Cerebellar cortex (tissue), 1 donor: ENCODE measurements at regions not wholly inside any gene's neighbourhood (a gene's known extent, or its start where the extent isn't known, plus 50 kb on each side); places are given as distances from the start of the nearest gene placed in this dataset.
"Not testable (repeated sequence)": the region's sequence is repeated elsewhere in the genome, so short reads cannot be mapped to it uniquely, and the experiment has no call there.

Source experiments
- DNase-seq: peaks from one replicate; pipeline ENCODE4 v3.0.0-alpha.2; 2015; ENCODE audit warnings: low spot score

DNA sequence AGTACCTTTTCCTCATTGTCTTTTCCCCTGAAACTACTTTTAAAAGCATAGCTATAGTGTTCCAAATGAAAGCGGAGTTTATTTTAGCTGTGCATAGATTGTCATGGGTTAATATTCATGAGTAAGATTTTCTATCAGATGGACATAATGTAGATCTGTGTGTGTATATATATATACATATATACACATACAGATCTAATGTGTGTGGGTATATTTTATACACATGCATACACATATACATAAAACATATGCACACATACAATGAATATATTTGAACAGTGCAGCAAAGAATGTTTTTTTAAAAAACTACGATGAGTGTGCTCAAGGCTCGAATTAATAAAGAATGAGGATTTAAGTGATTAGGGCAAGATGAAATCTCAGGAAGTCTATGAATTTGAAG lies 328.3 kb upstream of the IL12A start:
- no peak for DNase-seq

DNA sequence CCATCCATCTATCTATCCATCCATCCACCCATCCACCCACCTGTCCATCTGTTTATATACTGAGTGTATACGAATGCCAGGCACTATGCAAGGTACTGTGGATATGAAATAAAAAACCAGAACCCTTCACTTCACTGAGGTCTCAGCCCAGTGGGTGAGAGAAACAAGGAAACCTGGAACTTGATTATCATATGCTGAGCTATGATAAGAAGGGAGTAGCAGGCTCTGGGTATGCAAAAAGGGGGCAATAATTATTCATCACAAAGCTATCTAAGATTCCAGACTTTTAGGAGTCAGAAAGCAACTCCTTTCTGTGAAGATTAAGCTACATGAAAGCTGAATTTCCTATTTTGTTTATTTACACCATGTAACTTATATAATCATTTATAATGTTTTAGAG lies 327.7 kb upstream of the IL12A start:
- no peak for DNase-seq

DNA sequence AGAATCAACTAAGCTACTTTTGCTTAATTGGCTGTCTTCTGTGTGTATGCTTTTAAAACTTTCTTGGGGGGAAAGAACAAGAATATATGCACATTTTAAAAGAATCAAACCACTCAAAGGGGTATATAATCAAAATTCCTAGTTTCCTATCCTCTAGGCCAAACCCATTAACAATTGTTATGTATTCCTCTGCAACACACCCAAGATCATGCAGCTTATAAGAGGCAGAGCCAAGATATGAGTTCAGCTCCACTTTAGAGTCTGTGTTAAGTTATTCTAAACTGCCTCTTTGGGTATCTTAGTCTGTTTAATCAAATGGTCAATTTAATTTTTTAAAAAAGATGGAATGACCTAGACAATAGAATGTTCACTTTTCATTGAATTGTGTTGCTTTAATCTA lies 326.1 kb upstream of the IL12A start:
- DNase-seq: no peak

DNA sequence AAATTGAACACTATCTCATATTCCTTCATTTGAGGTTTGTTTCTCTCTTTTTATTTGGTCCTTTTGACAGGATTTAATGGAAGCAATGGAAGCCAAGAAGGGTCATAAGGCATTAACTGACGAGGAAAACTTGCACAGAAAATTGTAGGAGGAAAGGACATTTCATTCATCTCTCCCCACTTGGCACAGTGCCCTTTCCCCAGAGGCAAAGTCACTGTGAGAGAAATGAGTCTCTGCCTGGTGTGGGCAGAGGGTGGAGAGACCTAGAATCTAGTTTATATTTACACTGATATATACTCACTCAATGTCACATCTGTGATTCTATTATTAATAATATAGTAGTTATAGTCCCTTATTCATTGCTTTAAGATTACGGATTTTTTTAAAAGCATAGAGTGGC lies 324.6 kb upstream of the IL12A start:
- DNase-seq: no peak

DNA sequence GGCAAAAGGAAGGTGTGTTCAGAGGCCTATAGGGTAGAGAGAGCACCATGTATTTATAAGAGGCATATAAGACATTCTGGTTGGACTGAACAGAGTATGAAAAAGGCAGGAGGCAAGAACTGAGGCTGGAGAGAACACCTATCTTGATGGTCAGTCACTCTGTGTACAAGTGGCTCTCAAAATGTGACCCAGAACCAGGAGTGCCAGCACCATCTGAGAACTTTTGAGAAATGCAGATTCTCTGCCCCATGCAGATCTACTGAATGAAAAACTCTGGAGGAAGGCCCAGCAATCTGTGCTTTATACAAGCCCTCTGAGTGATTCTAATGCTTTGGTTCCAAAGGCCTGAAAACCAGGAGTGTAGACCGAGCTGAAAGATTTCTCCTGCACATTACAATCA lies 324.0 kb upstream of the IL12A start:
- no peak for DNase-seq

DNA sequence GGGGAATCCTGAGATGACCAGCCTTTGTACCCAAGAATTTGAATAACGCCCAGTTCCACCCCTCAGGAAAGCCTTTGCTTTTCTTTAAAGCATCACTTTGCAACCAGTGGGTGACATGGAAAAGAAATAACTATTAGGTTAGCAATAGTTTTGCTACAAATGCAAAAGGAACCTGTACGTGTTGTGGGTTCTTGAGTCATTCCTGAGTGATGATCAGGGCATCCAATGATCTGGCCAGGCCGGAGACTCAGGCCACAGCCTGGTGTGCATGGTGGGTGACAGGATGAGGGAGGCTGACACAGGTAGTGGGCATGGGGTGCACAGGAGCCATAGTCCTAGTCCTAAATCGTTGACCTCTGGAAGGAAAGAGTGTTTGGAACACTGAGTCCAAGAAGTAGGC lies 321.4 kb upstream of the IL12A start:
- DNase-seq: no peak

DNA sequence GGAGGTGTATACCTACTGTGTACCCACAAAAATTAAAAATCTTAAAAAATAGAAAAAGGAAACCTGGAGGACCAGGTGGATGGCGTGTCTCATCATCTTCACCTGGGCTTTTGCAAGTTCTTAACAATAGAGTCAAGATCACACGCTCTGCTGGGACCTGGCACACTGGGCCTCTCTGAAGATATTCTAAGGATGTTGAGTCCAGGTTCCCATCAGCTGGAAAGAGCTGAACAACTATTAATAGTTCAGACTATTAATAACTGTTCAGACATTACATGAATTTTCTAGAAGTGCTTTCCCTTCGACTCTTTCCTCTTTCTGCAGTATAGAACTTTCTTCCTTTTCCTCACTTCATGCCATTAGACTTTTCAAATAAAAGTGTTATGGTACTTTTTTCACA lies 320.2 kb upstream of the IL12A start:
- no peak for DNase-seq

DNA sequence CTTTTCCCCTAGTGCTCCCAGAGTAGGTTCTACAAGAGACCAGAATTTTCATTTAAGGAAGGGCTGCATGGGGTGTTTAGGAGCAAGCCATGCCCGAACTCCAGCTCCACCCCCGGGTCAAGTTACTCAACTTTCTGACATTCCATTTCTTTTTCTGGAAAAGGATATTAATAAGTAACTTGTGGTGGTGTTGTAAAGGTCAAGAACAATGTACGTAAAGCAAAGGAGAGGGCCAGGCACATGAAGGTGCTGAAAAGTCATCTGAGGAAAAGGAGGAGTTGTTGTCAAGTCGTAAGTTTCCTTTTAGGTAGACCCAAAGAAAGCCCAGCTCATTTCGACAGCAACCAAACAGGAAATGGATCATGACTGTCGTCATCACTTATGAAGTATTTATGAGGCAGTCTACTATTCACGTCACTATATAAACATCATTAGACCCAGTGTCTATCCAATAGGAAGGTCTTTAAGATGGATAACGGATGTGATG lies 319.6 kb upstream of the IL12A start:
- DNase-seq: no peak

DNA sequence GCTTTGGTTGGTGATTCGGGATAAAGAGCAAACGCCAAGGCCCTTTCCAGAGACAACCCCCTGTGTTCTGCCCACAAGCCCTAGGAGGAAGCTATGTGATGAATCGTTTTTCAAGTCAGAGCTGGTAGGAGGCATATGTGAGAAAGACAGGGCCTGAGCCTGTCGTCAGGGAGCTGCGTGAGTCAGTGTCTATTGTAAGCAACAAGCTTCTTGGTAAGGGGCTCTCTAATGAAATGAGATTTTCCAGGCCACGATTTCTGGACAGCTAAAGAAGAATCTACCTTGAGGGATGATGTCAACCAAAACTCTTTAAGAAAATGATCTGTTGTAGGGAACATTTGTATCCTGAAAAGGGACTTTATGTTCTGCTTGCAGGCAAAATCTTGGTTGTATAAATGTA lies 318.9 kb upstream of the IL12A start:
- DNase-seq: no peak

DNA sequence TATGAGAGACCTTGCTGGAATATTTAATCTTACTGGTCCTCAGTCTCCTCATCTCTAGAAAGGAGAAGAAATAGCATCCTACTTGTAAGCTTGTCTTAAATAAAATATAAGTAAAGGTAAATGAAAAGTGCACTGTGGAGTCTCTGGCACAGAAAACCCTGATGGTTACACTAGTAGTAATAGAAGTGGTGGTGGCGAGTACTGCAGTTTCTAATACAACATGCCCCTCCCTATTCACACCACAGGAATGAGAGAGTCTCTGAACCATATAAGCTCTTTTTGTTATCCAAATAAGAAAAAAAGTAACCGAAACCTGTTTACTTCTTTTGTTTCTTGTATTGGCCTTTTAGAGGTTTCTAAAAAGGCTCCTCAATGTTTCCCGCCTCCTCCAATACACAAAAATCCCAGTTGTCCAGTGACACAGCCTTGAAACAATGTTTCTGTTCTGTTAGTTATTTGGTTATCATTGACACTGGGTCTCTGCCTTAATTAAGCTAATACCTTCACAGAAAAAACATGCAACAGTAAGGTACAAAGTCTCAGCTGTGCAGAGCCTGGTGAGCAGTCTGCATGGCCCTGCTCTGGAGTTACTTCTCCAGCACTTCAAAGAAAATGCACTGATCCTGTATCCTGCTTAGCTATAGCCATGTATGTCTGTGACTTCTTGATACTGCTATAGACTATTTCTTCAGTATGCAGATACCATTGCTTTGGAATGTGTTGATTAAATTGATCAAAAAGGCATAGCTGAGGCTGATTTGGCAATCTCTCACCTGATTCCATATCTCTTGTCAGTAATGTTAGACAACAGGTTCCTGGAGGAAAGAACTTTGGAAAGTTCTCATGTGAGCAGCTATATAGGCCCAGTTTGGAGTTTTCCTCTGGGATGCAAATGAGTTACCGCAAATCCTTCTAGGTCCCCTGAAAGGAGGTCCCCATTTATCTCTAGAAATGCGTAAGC lies 315.6 kb upstream of the IL12A start:
- no peak for DNase-seq

DNA sequence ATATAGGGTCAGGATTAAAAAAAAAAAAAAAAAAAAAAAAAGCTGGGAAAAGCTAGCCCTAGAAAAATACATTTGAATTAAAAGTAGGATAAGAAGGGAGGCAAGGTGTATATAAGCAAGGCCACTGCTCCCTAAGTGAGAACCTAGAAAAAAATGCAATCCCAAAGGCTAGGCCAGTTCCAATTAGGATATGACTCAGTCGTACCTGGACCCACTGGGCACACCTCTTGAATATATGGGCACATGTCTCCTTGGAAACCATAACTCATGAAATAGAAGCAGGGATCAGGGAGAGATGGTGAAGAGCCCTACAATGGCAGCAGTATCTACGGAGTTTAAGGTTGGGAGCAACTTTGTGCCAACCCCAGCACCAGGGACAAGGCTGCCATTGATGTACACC lies 314.1 kb upstream of the IL12A start:
- DNase-seq: no peak

DNA sequence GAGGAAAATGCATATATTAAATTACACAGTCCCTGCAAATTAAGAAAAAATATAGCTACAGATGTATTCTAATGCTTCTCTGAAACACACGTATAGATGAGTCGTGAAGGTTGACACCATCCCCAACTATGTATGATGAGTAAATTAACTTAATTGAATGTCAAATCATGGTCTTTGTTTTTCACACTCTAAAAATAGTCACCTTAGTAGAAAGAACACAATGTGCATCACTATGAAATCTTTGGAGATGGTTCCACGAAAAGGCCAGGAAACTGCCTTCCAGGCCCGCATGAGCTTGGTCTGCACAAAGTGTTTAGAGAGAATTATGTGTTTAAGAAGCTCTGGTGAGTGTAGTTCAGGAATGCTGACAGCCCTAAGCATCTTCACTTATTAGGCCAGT lies 313.4 kb upstream of the IL12A start:
- no peak for DNase-seq

DNA sequence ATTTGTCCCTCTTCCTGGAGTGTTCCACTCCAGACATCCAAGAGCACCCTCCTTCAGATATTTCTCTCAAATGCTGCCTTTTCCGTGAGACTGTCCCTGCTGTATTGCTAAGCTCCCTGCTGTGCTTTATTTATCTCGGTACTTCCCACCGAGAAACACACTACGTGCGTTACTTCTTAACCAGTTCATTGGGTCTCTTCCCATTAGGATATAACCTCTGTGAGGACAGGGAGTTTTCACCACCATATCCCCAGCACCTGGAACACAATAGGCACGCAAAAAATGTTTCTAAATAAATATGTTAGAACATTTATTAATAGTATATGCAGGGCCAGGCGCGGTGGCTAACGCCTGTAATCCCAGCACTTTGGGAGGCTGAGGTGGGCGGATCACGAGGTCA lies 308.7 kb upstream of the IL12A start:
- DNase-seq: no peak

DNA sequence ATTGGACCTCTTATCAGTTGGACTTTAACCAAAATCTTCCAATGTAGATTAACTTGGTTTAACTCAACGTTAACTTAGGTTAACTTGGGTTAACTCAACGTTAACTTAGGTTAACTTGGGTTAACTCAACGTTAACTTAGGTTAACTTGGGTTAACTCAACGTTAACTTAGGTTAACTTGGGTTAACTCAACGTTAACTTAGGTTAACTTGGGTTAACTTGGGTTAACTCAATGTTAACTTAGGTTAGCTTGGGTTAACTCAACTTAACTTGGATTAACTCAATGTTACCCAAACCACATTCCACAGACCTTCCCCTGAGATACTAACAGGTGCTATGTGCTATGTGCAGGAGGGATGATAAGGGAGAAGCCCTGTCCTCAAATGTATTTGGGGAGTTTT lies 306.9 kb upstream of the IL12A start:
- DNase-seq: not testable (repeated sequence)

DNA sequence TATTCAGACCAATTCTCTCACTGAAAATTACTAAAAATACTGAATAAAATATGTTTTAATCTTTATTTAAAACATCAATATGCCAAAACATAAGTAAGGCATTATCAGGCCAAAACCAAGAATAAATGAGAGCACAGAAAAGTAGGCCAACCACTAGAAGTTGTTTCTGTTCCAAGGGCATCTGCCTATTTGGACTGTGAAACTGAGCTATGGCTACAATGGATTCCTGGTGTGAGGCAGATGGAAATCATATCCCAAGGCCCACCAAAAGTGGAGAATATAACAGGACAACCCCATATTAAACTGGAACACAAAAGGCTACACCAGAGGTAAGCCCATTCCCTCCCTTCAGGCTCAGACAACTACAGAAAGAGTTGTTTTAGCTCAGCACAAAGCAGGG lies 302.8 kb upstream of the IL12A start:
- DNase-seq: peak; percentile 88

DNA sequence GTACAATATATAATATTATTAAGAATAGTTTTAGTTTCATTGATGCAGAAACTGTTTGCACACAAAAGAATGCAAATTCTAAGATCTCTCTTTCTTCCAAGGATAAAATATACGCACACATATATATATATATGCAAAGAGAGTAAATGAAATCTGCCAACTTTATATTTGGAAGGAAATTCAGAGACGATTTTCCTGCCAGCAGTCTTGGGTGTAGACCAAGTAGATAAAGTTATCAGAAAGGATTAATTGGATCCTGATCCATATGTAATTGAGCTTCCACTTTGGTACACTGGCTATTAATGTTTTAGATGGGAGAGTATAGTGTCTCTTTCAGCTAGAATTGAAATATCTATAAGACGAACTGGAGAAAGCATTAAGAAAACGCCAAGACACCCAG lies 295.4 kb upstream of the IL12A start:
- DNase-seq: no peak

DNA sequence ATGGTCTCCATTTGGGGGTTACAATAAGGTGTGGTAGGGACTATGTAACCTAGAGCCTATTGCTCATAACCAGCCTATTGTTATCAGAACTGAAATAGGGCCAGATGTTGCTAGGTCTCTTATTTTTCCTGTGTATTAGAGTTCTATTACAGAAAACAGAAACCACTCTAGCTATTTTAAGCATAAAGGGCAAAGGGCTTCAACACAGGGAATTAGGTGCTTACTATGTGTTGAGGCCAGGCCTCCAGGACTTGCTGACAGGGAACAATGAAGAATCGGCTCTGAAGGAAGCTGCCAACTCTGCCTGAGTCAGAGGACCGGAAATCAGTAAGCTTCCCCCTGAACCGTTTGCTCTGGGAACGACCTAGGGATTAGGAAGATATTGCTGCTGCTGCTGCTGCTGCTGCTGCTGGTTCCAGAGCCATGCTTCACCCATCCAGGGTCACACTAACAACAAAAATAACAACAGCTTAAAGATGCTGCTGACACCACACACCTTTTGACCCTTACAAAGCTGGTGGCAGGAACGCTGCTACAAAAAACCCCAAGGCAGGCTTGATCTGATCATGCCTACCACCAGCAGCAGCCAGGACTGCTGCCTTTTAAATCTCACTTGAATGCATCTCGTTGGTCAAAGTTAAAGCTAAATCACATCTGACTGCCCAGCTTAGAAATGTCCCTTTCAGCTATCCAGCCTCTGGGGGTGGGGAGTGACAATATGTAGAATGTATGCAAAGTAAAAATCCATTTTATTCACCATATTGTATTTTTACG lies 276.9 kb upstream of the IL12A start:
- no peak for DNase-seq

DNA sequence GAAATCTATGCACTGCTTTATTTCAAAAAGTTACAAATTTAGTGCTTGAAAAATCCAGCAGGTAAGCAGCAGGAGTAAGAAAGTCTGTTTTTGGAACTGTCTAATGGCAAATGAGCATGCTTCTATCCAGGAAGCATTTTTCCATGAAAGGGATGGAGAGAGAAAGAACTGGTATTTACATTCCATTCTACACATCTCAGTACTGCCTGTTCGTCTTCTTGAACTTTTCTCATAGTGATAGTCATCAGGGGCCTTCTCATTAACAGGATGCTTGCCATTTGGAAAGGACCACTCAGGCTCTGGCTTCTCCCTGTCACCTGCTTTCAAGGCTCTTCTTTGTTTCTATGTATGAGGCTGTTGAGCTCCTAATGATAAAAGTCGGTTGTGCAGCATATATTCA lies 267.3 kb upstream of the IL12A start:
- no peak for DNase-seq

DNA sequence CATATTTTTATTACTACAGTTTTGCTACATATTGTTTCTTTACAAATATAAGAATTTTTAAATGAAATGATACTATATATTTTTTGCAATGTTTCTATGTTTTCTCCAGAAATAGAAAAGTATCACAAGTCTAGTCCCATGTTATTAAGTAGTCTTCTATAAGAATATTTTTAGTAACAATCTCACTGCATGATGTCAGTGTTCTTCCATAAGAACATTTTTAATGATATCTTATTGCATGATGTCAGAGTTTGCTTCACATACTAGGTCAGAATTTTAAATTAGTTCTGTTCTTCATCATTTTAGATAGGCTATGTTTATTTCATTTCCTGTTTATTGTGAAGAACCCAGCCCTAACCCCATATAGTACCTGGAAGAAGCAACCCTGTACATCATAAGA lies 265.3 kb upstream of the IL12A start:
- DNase-seq: no peak

DNA sequence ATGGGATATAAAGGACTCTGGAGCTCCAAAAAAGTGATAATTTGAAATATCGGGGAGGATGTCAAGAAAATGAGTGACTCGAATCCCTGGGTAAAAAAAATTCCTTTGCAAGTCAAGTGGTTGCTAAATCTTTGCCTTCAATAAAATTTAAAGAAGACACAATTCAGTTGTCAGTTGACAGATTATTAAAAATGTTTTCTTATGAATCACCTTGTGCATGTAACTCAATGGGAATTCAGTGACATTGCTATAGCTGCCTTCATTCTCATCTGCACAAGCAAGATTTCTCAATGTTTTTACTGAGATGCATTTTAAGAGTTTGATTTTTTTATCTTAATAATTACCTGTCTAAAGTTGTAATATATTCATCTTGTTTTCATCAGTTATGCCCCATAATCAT lies 264.0 kb upstream of the IL12A start:
- no peak for DNase-seq

DNA sequence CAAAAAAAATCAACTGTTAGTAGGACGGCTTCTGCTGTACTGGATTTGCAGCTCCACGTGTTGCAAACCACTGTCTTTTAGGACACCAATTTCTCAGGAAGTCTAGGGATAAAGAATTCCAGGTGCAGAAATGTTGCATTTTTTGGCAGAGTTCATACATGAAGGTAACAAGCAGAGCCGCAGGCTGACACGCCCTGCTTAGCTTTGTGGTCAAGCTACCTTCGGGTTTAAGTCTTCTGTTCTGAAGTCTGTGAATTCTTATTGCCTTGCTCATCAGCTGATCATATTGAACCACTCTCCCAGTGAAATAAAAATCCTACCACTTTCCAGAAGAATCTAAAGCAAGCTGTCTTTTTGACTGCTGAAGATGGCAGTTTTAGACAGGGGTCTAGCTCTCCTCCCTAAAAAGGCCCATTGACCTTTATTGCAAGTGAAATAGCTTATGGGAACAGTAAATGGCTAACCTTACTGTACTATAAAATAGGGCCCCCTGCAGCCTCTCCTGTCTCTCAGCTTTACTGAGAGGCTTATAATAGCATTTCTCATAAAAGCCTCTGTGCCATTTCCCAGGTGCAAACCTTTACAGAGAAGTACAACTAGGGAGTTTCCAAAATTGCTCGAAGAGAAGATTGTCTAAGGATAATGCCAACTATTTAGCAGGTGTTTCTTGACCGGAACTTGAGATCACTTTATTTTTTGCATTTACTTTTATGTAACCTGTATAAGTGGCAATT lies 262.2 kb upstream of the IL12A start:
- DNase-seq: no peak

DNA sequence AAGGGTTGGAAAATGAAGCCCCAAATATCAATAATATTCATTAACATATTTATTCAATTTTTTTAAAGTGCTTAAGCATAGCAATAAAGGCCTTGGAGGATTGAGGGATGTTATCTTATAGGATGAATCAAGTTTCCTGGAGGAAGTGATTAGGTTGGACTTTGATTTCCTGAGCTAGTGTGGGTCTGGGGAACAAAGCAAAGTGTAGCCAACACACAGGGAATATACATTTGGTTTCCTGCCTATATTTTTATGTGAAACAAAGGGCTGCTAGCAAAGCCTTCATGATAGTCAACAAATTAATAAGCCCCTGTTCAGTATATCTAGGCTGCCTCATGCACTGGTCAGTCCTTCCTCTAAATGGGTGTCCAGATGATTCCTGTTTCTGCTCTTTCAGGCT lies 261.1 kb upstream of the IL12A start:
- no peak for DNase-seq

DNA sequence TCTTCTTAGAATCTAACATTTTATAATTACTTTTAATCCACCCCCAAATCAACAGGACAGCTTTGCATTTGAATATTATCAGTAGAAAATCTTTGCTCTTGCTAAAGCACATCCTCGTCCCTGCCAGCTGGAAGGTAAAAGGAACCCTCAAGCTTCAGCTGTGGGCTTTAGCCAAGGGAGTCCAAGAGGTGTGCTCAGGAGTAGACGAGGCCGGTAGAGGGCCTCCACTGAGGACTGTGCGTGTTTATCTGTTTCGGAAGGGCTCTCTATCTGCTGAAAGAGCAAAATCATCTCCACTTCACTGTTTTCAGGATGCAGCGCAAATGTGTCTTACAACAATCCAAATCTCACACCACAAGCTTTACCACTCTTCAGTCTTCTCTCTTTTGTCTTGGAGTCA lies 257.4 kb upstream of the IL12A start:
- DNase-seq: peak; percentile 21
